ENCODE measurements at regions not wholly inside any gene's neighbourhood (a gene's known extent, or its start where the extent isn't known, plus 50 kb on each side); places are given as distances from the start of the nearest gene placed in this dataset.
"Not testable (repeated sequence)": the region's sequence is repeated elsewhere in the genome, so short reads cannot be mapped to it uniquely, and the experiment has no call there.

DNA sequence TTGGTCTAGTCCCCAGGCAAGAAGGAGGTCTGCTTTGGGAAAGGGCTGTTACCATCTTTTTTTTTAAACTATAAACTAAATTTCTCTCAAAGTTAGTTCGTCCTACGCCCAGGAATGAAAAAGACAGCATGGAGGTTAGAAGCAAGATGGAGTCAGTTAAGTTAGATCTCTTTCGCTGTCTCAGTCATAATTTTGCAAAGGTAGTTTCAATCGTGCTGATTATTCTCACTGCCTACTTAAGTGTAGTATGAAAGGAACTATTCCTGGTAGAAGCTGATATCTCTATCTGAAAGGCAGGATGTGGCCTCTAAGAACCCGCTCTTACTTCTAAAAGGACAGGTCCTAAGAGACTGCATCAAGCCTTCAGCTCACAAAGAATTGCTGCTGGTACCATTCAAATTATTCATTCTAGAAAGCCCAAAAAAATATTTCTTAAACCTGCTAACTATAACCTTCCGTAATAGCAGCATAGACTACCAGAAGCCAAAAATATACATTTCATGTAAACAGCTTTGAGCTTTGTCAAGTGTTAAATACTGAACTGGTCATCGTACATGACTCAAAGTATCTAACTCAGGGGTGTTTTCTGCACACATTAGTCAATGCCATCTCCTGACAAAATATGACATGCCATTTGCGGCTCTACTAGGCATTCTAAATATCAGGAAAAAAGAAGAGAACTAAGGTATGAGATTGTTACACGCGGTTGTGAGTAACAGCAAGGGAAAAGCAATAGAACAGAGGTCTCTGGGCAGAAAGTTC is 96.0 kb upstream of the CCDC80 start:
- DNase-seq (ENCODE audit: low read depth in 2 of 2): no peak

GRCh38 chr3:112736386-112736785 is 95.4 kb upstream of the CCDC80 start:
- DNase-seq (ENCODE audit: low read depth in 2 of 2): no peak

- DNase-seq (ENCODE audit: low read depth in 2 of 2): no peak
Observed at GRCh38 chr3:112735926-112736325, 95.0 kb upstream of the CCDC80 start.

- peak; percentile 61 to 70 for DNase-seq (ENCODE audit: low read depth in 2 of 2)
Observed at GRCh38 chr3:112734736-112735350, 93.9 kb upstream of the CCDC80 start.

DNA sequence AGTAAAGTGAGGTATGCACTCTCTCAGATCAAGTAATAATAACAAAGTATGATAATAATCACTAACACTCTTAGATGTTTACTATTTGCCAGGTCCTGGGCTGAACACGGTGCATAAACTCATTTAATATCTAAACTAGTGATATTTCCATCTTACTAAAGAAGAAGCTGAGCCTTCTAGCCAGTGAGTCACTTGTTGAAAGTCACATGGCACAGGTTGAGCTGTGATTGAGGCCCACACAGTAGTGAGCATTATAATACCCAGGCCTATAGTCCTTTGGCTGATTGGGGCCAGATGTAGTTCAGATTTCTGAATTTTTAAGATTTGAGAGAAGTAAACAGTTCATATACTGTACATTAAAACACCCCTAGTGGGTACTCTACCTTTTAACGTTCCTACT is 93.2 kb upstream of the CCDC80 start:
- DNase-seq (ENCODE audit: low read depth in 2 of 2): no peak

- no peak for DNase-seq (ENCODE audit: low read depth in 2 of 2)
Observed at GRCh38 chr3:112730210-112730609, 89.3 kb upstream of the CCDC80 start.

GRCh38 chr3:112721231-112721630 is 80.3 kb upstream of the CCDC80 start:
- DNase-seq (ENCODE audit: low read depth in 2 of 2): no peak

DNA sequence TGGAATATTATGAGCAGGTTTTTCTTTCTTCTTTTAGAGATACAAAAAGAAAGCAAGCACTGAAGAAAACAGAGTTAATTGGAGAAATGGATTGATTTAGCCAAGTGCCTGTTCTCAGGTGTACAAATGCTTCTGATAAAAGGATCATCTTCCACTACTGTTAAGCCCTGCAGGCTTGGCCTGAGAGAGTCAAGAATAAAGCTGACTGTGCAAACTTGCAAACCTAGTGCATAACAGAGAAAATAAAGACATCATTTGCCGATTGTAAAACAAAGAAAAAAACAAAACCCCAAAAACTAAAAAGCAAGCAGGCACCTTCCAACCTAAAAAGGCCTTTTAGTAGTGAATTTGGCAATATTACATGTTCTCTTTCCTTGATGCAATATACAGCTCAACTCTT is 78.0 kb upstream of the CCDC80 start:
- no peak for DNase-seq (ENCODE audit: low read depth in 2 of 2)

DNA sequence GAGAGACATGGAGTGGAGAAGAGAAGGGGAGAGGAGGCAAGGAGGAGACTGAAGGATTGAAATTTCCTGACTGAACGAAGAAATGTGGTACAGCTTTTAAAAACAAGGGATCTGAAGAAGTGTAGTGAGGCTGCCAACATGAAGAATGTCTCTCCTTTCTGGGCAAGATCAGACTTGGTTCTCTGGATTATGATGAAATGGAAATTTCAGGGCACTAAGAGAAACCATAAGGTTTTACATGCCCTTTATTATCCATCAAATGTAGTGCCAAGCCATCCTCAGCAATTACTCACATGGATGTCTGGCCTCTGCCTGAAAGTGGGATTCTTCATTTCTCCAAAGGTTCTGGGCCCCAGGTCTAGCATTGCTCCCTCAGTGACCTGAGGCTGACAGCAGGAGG is 77.6 kb upstream of the CCDC80 start:
- no peak for DNase-seq (ENCODE audit: low read depth in 2 of 2)

DNA sequence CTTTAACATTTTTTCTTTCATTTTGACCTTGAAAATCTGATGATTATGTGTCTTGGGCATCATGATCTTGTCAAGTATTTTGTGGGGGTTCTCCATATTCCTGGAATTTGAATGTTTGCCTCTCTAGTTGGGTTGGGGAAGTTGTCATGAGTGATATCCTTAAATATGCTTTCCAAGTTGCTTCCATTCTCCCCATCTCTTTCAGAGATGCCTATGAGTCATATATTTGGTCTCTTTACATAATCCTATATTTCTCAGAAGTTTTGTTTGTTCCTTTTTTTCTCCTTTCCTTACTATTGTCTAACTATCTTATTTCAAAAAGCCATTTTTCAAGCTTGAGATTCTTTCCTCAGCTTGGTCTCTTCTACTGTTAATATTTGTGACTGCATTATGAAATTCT is 69.0 kb upstream of the CCDC80 start:
- DNase-seq (ENCODE audit: low read depth in 2 of 2): no peak

GRCh38 chr3:112699436-112699978 is 58.6 kb upstream of the CCDC80 start:
- DNase-seq (ENCODE audit: low read depth in 2 of 2): no peak

- DNase-seq (ENCODE audit: low read depth in 2 of 2): not testable (repeated sequence)
Observed at GRCh38 chr3:112698442-112698841, 57.5 kb upstream of the CCDC80 start.

DNA sequence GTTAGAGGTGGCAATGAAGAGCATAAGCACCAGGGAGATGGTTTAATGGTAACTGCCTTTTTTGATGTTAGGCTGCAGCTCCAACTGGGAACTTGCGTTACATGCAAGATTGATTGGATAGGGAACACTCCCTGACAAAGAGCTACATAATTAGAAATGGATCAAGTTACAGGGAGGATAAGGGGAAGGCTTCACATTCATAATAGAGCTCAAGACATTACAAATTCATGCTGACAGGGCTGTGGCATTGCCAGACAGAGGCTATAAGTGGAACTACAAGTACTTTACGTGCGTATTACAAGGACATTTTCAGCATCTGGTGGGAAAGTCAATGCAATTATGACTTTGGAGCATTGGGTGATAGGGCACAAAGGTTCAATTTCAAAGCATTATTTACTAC is 55.3 kb upstream of the CCDC80 start:
- not testable (repeated sequence) for DNase-seq (ENCODE audit: low read depth in 2 of 2)

DNA sequence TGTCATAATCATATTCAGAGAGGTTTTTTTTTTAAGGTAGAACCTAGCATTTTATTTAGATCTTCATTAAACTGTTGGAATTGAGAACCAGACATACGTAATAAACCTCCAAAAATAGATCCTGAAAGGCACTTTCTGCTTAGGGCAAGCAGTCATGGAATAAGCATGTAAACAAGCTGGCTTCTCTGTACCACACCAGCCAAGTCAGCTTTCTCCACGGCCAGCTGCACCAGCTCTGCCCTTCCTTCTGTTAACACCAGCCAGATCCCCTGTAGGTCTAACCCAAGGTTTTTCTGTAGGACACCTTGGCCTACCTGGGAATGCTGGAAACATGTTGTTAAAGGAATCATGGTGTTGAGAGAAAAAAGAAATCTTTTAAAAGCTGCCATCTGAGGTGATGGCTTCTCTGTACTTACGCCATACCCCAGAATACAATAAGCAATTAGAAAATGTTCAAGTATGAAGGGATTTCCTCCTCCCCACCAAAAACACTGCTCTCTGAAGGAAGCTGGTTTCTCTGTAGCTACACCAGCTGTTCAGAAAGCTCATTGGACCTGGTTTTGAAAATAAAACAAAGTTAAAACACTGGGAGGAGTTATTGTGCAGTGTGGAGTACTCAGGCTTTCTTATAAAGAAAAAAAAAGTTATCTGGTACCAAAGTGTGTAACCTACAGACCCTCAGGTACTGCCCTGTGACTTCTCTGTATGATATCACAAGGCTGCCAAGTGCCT is 54.6 kb upstream of the CCDC80 start:
- DNase-seq (ENCODE audit: low read depth in 2 of 2): not testable (repeated sequence)

GRCh38 chr3:112694906-112695305 is 54.0 kb upstream of the CCDC80 start:
- DNase-seq (ENCODE audit: low read depth in 2 of 2): not testable (repeated sequence)

- no peak for DNase-seq (ENCODE audit: low read depth in 2 of 2)
Observed at GRCh38 chr3:112693186-112693585, 52.2 kb upstream of the CCDC80 start.

Data from fibroblast of skin of left quadriceps (primary cell).